ENCODE measurements at regions not wholly inside any gene's neighbourhood (a gene's known extent, or its start where the extent isn't known, plus 50 kb on each side); places are given as distances from the start of the nearest gene placed in this dataset.
A peak's percentile ranks its signal among the peaks of the same experiment; 100 is the strongest.
"Not testable (repeated sequence)": the region's sequence is repeated elsewhere in the genome, so short reads cannot be mapped to it uniquely, and the experiment has no call there.

GRCh38 chr2:173713904-173714555, 251.1 kb downstream of the SP3 start:
- no peak overlapping the region for H3K4me3 ChIP-seq (ENCODE audit: low read depth, low read length)
- DNase-seq (ENCODE audit: low read depth): no peak
- TF ChIP-seq CTCF (IDR thresholded peaks at IDR 0.05; ENCODE audit: insufficient read depth, low read depth, low read length): no peak

GRCh38 chr2:173715441-173715840, 249.7 kb downstream of the SP3 start:
- H3K4me3 ChIP-seq (ENCODE audit: low read depth, low read length): no peak overlapping the region
- no peak for DNase-seq (ENCODE audit: low read depth)
- TF ChIP-seq CTCF (IDR thresholded peaks at IDR 0.05; ENCODE audit: insufficient read depth, low read depth, low read length): no peak

- no peak for TF ChIP-seq CTCF (IDR thresholded peaks at IDR 0.05; ENCODE audit: insufficient read depth, low read depth, low read length)
- no peak overlapping the region for H3K4me3 ChIP-seq (ENCODE audit: low read depth, low read length)
- no peak for DNase-seq (ENCODE audit: low read depth)
These were observed 248.6 kb downstream of the SP3 start for GRCh38 chr2:173716458-173717052.

- no peak for DNase-seq (ENCODE audit: low read depth)
- TF ChIP-seq CTCF (IDR thresholded peaks at IDR 0.05; ENCODE audit: insufficient read depth, low read depth, low read length): no peak
- no peak overlapping the region for H3K4me3 ChIP-seq (ENCODE audit: low read depth, low read length)
These were observed 245.7 kb downstream of the SP3 start for GRCh38 chr2:173719471-173719870.

- no peak for TF ChIP-seq CTCF (IDR thresholded peaks at IDR 0.05; ENCODE audit: insufficient read depth, low read depth, low read length)
- DNase-seq (ENCODE audit: low read depth): peak; percentile 18
- no peak overlapping the region for H3K4me3 ChIP-seq (ENCODE audit: low read depth, low read length)
These were observed 244.9 kb downstream of the SP3 start for GRCh38 chr2:173720306-173720705.

- no peak for TF ChIP-seq CTCF (IDR thresholded peaks at IDR 0.05; ENCODE audit: insufficient read depth, low read depth, low read length)
- DNase-seq (ENCODE audit: low read depth): no peak
- no peak overlapping the region for H3K4me3 ChIP-seq (ENCODE audit: low read depth, low read length)
These were observed 230.4 kb downstream of the SP3 start for GRCh38 chr2:173734797-173735196.

GRCh38 chr2:173737954-173738575, 227.1 kb downstream of the SP3 start:
- not testable (repeated sequence) for DNase-seq (ENCODE audit: low read depth); H3K4me3 ChIP-seq (ENCODE audit: low read depth, low read length)
